ENCODE measurements at regions not wholly inside any gene's neighbourhood (a gene's known extent, or its start where the extent isn't known, plus 50 kb on each side); places are given as distances from the start of the nearest gene placed in this dataset.
"Not testable (repeated sequence)": the region's sequence is repeated elsewhere in the genome, so short reads cannot be mapped to it uniquely, and the experiment has no call there.

DNA sequence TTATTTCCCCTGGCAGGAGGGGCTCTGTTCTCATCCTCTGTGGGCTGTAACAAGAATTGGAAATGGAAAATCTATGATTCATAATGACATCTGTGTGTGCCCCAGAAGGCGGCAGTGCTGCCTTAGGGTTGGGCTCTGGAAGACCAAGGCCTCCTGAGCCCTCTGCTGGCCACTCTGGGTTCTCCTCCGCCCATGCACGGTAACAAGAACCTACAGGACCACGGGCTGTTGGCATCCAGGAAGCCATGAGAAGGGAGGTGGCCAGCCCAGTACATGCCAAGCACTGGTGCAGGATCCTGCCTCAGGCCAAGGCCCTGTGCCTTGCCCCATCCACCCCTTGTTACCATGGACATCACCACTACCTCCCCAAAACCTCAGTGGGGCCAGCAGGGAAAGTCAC lies 454.2 kb downstream of the TP53TG3F start:
- H4K20me1 ChIP-seq (ENCODE audit: insufficient read depth); H3K27me3 ChIP-seq (ENCODE audit: insufficient read depth); H3K27ac ChIP-seq (ENCODE audit: low read depth in 2 of 2, low read length in 1 of 2); H3K9me2 ChIP-seq; H3K4me3 ChIP-seq (ENCODE audit: low read depth in 2 of 2, low read length in 1 of 2); H2AFZ ChIP-seq (ENCODE audit: low read depth); H3F3A ChIP-seq (replicated peaks; ENCODE audit: insufficient read depth); H3K36me3 ChIP-seq (replicated peaks in 1 of 2; ENCODE audit: control insufficient read depth in 1 of 2, insufficient read depth in 2 of 2, low read length in 1 of 2); H3K4me2 ChIP-seq; DNase-seq; H3K9ac ChIP-seq; H3K79me2 ChIP-seq (ENCODE audit: insufficient read depth); POLR2A ChIA-PET; H3K4me1 ChIP-seq (ENCODE audit: control insufficient read depth in 1 of 2, insufficient read depth in 2 of 2, low read depth in 1 of 2, low read length in 1 of 2); H3K9me3 ChIP-seq; CTCF ChIA-PET: not testable (repeated sequence)
- 0% methylated on average over 3 of the region's 4 CpGs for WGBS (ENCODE audit: low lambda C conversion rate)
- TF ChIP-seq, protein P1, sequence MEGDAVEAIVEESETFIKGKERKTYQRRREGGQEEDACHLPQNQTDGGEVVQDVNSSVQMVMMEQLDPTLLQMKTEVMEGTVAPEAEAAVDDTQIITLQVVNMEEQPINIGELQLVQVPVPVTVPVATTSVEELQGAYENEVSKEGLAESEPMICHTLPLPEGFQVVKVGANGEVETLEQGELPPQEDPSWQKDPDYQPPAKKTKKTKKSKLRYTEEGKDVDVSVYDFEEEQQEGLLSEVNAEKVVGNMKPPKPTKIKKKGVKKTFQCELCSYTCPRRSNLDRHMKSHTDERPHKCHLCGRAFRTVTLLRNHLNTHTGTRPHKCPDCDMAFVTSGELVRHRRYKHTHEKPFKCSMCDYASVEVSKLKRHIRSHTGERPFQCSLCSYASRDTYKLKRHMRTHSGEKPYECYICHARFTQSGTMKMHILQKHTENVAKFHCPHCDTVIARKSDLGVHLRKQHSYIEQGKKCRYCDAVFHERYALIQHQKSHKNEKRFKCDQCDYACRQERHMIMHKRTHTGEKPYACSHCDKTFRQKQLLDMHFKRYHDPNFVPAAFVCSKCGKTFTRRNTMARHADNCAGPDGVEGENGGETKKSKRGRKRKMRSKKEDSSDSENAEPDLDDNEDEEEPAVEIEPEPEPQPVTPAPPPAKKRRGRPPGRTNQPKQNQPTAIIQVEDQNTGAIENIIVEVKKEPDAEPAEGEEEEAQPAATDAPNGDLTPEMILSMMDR (IDR thresholded peaks at IDR 0.05): peak; percentile 41

DNA sequence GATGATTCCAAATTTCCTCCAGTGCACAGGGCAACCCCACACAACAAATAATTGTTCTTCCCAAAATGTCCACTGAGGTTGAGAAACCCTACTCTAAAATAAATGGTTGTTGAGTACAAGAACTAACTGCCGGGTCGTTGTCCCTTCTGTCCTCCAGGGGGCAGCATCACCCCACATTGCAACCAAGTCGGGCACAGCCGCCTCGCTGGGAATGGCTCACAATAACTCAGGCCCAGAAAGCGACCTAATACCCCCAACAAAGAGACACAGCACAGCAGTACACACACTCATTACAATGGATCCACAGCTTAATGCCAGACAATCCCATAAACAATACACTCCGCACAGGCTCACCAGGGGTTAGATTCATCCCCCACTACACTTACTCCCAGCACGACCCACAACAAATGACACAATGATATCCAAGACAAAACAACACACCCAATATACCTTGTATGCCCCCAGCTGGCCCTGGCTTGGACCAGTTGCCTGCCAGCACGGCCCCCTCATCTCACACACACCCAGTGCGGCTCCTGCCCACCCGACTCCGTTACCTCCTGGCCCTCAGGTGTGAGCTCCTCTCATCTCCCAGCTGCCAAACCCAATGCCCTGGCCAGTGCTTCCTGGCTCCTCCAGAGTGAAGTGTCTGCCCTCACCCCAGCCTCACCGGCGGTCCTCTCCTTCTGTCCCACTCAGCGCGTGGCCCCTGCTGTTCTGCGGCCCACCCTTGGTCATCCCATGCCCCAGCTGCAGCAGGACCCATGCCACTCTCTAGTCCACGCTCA lies 461.5 kb downstream of the TP53TG3F start:
- H3K4me1 ChIP-seq (ENCODE audit: control insufficient read depth in 1 of 2, insufficient read depth in 2 of 2, low read depth in 1 of 2, low read length in 1 of 2); H2AFZ ChIP-seq (ENCODE audit: low read depth); H4K20me1 ChIP-seq (ENCODE audit: insufficient read depth); H3K9me3 ChIP-seq; H3K4me3 ChIP-seq (ENCODE audit: low read depth in 2 of 2, low read length in 1 of 2); POLR2A ChIA-PET; H3K4me2 ChIP-seq; H3K27ac ChIP-seq (ENCODE audit: low read depth in 2 of 2, low read length in 1 of 2); H3K36me3 ChIP-seq (replicated peaks in 1 of 2; ENCODE audit: control insufficient read depth in 1 of 2, insufficient read depth in 2 of 2, low read length in 1 of 2); H3F3A ChIP-seq (replicated peaks; ENCODE audit: insufficient read depth); H3K27me3 ChIP-seq (ENCODE audit: insufficient read depth); DNase-seq; H3K9me2 ChIP-seq; H3K9ac ChIP-seq; H3K79me2 ChIP-seq (ENCODE audit: insufficient read depth); CTCF ChIA-PET: not testable (repeated sequence)
- WGBS (ENCODE audit: low lambda C conversion rate): 3% methylated on average over 5 of the region's 18 CpGs
- TF ChIP-seq, protein P1 (IDR thresholded peaks at IDR 0.05): peak; percentile 42; the same call in 1 of the 2 replicates

DNA sequence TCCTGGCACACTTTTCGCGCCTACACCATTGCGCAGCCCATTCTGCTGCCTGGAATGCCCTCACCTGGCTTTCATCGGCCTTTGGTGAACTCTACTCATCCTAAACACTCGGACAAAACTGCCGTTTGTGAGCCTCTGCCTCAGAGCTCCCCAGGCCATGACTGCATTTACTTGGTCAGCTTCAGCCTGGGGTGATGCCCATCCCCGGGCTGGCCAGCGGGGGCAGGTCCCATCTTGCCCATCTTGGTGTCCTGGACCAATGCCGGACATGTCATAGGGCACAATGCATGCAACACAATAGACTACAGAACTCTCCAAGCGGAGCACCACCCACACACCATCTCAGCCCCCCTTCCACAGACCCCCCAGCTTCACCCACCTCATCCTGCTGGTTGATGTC lies 463.5 kb downstream of the TP53TG3F start:
- H2AFZ ChIP-seq (ENCODE audit: low read depth): not testable (repeated sequence)

DNA sequence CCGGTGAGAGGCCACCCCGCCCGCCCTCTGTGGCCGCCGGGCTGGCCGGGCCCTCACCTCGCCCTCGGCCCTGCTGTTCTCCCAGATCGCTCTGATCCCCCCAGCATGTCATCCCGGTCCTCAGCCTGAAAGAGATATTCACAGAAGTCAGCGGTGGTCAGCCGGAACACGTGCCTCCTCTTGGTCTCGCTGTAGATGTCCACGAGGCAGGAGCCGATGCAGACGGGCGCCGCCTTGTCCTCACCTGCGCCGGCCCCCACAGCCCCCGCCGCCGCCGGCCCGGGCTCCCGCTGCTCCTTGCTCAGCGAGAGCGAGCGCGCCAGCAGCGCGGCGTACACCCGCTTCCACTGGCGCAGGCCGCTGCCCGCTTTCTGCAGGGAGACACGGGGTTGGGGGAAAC lies 468.6 kb downstream of the TP53TG3F start:
- H4K20me1 ChIP-seq (ENCODE audit: insufficient read depth); H3K4me2 ChIP-seq; H3F3A ChIP-seq (replicated peaks; ENCODE audit: insufficient read depth); CTCF ChIA-PET; H3K27ac ChIP-seq (ENCODE audit: low read depth in 2 of 2, low read length in 1 of 2); H3K9me2 ChIP-seq; H2AFZ ChIP-seq (ENCODE audit: low read depth); H3K4me3 ChIP-seq (ENCODE audit: low read depth in 2 of 2, low read length in 1 of 2); H3K4me1 ChIP-seq (ENCODE audit: control insufficient read depth in 1 of 2, insufficient read depth in 2 of 2, low read depth in 1 of 2, low read length in 1 of 2); POLR2A ChIA-PET; H3K79me2 ChIP-seq (ENCODE audit: insufficient read depth); H3K9ac ChIP-seq; H3K27me3 ChIP-seq (ENCODE audit: insufficient read depth); DNase-seq; H3K9me3 ChIP-seq; H3K36me3 ChIP-seq (replicated peaks in 1 of 2; ENCODE audit: control insufficient read depth in 1 of 2, insufficient read depth in 2 of 2, low read length in 1 of 2): not testable (repeated sequence)
- no CpG with 5 or more reads among the region's 39 CpGs for WGBS (ENCODE audit: low lambda C conversion rate)

More for the DNA sequence above, 463.5 kb downstream of the TP53TG3F start:
- H3K4me1 ChIP-seq (ENCODE audit: control insufficient read depth in 1 of 2, insufficient read depth in 2 of 2, low read depth in 1 of 2, low read length in 1 of 2); H3K9ac ChIP-seq; H3K36me3 ChIP-seq (replicated peaks in 1 of 2; ENCODE audit: control insufficient read depth in 1 of 2, insufficient read depth in 2 of 2, low read length in 1 of 2); H3K9me3 ChIP-seq; H3K27me3 ChIP-seq (ENCODE audit: insufficient read depth); H3K4me2 ChIP-seq; DNase-seq; H3K27ac ChIP-seq (ENCODE audit: low read depth in 2 of 2, low read length in 1 of 2); CTCF ChIA-PET; H4K20me1 ChIP-seq (ENCODE audit: insufficient read depth); H3K79me2 ChIP-seq (ENCODE audit: insufficient read depth); H3F3A ChIP-seq (replicated peaks; ENCODE audit: insufficient read depth); POLR2A ChIA-PET; H3K9me2 ChIP-seq; H3K4me3 ChIP-seq (ENCODE audit: low read depth in 2 of 2, low read length in 1 of 2): not testable (repeated sequence)
- 10% methylated on average over 8 of the region's 10 CpGs for WGBS (ENCODE audit: low lambda C conversion rate)

DNA sequence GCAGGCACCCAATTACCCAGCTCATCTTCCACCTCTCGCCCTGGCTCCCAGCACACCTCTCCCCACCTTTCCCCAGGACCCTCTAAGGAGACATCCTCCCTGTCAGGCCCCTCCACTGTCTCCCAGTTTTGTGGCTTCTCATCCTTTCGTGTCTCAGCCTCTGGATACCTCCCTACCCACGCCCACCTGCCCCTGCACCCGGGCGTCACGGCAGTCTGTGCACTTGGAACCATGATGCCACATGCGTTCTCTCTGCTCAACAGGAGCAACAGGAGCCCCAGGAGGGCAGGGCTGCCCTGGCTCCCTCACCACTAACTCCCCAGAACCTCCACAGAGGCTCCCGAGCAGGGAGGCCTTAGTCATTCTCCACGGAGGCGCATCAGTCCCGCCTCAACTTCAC lies 472.8 kb downstream of the TP53TG3F start:
- H3K4me2 ChIP-seq; H3F3A ChIP-seq (replicated peaks; ENCODE audit: insufficient read depth); H3K27me3 ChIP-seq (ENCODE audit: insufficient read depth); CTCF ChIA-PET; H3K4me3 ChIP-seq (ENCODE audit: low read depth in 2 of 2, low read length in 1 of 2); H3K9ac ChIP-seq; DNase-seq; H3K79me2 ChIP-seq (ENCODE audit: insufficient read depth); H3K36me3 ChIP-seq (replicated peaks in 1 of 2; ENCODE audit: control insufficient read depth in 1 of 2, insufficient read depth in 2 of 2, low read length in 1 of 2); H4K20me1 ChIP-seq (ENCODE audit: insufficient read depth); H3K9me3 ChIP-seq; H3K27ac ChIP-seq (ENCODE audit: low read depth in 2 of 2, low read length in 1 of 2); H2AFZ ChIP-seq (ENCODE audit: low read depth); POLR2A ChIA-PET; H3K4me1 ChIP-seq (ENCODE audit: control insufficient read depth in 1 of 2, insufficient read depth in 2 of 2, low read depth in 1 of 2, low read length in 1 of 2); H3K9me2 ChIP-seq: not testable (repeated sequence)
- WGBS (ENCODE audit: low lambda C conversion rate): 3% methylated on average over 4 of the region's 11 CpGs
